HG03354 (cell line): ENCODE measurements at regions not wholly inside any gene's neighbourhood (a gene's known extent, or its start where the extent isn't known, plus 50 kb on each side); places are given as distances from the start of the nearest gene placed in this dataset.

Experiments used
- ATAC-seq: cut with Tn5 transposase; IDR thresholded peaks from one replicate; pipeline ENCODE4 v1.9.1; 2021; ENCODE audit warnings: mild to moderate bottlenecking; ENCODE audit not compliant: unreplicated experiment, poor library complexity, severe bottlenecking

- ATAC-seq, result no peak
Measured at GRCh38 chr2:42918041-42918440, 125.7 kb upstream of the HAAO start.

GRCh38 chr2:42917425-42917927, 125.1 kb upstream of the HAAO start:
- no peak for ATAC-seq

- ATAC-seq, result no peak
Measured at GRCh38 chr2:42916324-42916723, 123.9 kb upstream of the HAAO start.

DNA sequence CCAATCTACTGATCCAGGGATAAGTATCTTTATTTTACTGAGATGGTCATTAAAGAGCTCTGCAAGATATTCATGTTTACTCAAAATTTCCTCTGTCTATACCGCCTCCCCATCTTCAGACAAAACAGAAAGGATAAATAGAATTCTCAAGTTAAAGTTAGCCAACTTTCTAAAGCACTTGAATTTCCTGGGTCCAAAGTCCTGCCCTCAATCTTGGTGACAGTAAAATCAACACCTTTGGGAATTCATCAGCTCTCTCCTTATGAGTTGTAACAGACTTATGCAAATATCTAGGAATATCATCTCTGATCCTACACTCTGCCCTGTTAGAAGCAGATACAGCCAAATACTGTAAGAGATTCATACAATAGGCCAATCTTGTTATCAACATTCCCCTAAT, 122.5 kb upstream of the HAAO start:
- no peak for ATAC-seq

- no peak for ATAC-seq
Measured at GRCh38 chr2:42914314-42914713, 121.9 kb upstream of the HAAO start.

DNA sequence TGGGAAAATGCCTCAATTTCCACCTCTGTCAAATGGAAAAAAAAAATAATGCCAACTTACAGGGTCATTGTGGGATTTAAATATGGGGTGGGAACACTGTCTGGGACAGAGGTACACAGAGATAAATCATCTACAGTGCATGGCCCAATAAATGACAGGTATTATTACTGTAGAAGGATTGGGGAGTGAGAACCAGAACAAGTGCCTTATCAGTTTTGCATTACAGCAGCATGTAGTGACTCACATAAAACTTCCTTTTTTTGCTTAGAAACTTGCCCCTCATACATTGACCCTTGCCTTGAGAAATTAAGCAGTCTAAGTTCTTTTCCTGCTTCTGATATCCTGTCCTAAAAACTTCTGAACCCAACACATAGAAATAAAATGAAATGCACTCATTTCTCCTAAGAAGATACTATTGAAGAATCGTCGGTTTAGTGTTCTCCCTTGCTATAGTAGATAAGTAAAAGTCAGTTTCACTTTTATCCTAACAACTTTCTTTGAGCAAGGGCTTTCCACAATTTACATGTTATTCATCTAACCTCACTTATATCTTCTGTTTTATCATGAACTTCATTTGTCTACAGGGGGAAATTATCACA, 121.0 kb upstream of the HAAO start:
- no peak for ATAC-seq

DNA sequence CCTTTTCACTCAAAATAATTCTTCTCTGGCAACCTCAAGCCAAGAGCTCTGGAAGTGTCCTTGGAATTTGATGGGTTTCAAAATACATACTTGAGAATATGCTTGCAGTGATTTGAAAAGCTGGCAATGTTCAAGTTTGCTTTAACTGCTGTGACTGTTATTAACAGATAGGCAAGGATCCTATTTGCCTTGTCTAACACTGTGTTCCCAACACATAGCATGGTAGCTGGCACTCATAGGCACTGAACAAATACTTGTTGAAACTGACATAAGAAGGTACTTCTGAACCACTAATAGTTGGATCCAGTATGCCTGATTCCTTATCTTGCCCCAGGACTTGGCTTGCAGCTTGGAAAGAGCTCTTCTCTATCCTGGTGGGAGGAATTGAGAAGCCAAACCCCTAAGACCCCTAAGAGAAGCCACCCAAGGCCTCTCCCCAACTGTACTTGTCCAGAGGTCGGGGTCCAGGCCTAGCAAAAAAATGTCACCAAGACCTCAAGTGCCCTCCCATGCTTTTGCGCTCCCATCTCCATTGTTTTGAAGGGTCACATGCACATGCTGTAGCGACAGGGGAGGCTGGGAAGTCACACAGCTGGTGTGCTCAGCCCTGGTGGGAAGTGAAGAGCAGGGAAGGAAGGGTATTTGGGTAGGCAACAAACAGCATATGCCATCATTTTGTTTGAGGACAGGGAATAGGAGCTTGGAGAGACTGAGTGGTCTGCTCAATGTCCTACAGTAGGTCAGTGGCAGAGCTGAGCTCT, 118.4 kb upstream of the HAAO start:
- no peak for ATAC-seq

DNA sequence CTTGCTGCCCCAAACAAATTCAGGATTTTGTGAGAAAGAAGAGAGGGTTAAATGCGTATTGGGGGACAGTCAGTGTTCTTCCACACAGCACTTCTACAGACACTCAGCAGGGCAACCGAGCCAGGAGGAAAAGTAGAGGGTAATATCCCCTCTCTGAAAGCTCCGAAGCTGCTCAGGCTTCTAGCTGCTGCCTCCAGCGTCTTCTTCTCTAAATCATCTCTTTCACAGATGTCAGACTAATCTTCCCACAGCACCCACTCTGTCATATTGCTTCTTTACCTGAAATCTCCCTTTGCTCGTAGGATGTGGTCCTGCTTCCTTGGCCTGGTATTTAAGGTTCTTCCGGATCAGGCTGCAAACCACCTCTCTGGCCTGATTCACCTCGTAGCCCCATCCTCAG, 117.6 kb upstream of the HAAO start:
- ATAC-seq, result no peak

GRCh38 chr2:42908518-42909200, 116.3 kb upstream of the HAAO start:
- ATAC-seq, result no peak

GRCh38 chr2:42907835-42908234, 115.5 kb upstream of the HAAO start:
- no peak for ATAC-seq

DNA sequence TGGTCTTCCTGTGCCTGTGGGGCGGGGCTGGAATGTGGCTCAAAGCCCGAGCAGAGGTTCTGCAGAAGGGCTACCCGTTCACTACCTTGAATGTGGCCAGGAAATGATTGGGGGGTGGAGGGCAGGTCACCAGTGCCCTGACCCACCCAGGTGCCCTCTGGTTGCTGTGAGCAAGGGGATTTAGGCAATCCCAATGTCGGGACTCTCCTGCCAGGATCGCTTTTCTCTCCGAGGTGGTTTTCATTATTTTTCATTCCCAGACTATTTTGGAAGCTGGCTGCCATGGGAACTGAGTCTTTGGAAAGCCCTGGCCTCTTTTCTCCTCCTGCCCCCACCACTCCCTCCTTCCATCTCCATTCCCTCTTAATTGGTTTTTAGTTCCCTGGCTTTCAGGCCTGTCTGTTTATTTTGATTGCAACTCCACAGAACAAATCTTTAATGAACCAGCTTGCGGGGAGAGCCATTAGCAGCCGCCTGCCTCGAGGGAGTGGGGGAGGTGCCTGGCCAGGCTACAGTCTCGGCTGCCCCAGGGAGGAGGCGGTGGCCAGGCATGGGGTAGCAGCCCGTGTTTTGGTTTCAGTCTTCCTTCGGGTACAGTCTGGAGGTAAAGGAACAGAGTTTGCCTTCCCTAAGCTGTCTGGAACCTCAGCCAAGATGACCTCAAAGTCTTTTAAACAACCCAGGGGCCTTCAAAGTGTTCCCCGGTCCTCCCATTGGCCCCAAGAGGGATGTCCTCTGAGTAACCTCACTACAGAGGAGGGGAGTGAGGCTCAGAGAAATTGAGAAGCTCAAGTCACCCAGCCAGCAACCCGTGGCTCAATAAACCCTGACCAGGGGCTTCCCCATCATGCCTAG, 114.4 kb upstream of the HAAO start:
- ATAC-seq, result no peak

- no peak for ATAC-seq
Measured at GRCh38 chr2:42906111-42906556, 113.8 kb upstream of the HAAO start.

GRCh38 chr2:42905341-42906110, 113.1 kb upstream of the HAAO start:
- ATAC-seq, result no peak

- no peak for ATAC-seq
Measured at GRCh38 chr2:42904576-42904876, 112.1 kb upstream of the HAAO start.

DNA sequence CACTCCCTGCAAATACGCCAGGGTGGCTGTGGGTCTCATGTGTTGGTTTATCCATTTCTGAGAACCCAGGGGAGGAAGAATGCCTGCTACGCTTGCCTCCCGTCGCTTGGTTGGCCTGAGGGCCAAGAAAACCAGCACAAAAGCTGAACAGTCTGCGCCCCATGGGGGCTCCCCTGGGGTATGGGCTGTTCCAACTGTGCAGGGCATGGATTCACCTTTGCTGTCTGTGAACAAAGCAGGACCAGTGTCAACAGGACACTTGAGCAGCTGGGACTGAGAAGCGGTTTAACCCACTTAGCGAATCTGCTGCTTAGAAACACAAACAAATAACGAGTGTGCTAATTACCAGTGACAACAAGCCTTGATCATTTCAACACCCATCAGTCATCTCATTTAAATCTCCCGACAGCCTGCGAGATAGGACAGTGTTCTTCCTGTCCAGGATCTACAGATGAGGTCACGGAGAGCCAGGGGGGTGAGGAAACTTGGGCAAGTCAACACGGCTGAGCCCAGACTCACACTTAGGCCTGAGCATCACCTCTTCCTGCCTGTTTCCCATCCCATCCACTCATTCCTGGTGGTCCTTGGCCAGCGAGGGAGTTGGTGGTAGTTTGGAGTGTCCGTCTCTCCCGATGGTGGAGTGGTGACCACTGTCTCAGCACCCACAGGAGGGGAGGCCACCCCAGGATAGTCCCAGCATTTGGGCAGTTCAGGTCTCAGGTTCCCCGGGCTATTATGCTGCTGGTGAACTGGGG, 111.6 kb upstream of the HAAO start:
- ATAC-seq, result no peak

DNA sequence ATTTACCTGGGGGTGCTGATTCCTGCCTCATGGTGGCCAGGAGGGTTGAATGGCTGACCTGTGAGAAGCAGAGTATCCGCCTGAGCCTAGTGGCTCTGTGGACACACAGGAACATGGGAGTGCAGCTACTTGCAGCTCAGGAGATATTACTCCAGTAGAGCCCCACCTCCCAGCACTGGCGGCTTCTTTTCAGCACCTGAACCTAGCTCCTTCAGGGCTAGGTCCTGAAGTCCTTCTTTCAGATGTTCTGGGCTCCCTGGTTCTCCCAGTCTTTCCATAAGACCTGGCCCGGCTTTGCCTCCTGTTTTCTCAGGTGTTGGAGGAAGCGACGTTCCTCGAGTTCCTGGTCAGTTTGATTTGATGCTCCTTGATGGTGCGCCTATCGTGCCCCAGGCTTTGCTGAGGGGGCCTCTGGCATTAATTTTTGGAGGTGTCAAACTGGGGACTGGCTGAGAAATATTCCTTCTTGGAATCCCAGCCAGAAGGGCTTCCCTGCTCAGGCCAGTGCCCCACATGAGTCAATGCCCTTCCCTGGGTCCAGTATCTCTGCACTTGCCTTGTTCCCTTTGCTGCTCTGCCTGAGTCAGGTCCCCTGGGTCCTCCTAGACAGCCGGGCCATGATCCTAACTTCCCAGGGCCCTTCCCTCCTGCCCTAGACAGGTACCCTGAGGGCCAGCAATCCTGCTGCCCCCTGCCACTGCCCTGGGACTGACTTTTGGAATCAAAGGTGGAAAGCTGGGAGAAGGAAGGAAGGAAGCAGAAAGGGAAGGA, 110.7 kb upstream of the HAAO start:
- no peak for ATAC-seq

GRCh38 chr2:42901076-42901640, 108.8 kb upstream of the HAAO start:
- ATAC-seq, result no peak
